PC-3 (cell line): ENCODE measurements at regions not wholly inside any gene's neighbourhood (a gene's known extent, or its start where the extent isn't known, plus 50 kb on each side); places are given as distances from the start of the nearest gene placed in this dataset.

ENCODE experiments used
- ATAC-seq: fragments of 200-7000 bp; cut with Tn5 transposase; 2 replicates; pipeline ENCODE4 v1.9.1; 2020; ENCODE audit warnings: mild to moderate bottlenecking, moderate library complexity
- BruUV-seq: library from RNA; stranded (reverse); fragments of 400-500 nt; replicated peaks from 2 replicates; lab custom pipeline; 2021; lab: Mats Ljungman, UMichigan
- CTCF ChIA-PET: fragments of 300-600 bp; sonication (Branson Sonifier 250); formaldehyde crosslinking; loops from one replicate; lab custom pipeline; 2022; ENCODE audit warnings: antibody characterized with exemption; lab: Charles Lee
- POLR2A ChIA-PET: fragments of 300-600 bp; sonication (Branson Sonifier 250); formaldehyde crosslinking; loops from one replicate; lab custom pipeline; 2022; ENCODE audit warnings: antibody characterized with exemption; ENCODE audit not compliant: unreplicated experiment; lab: Charles Lee
- DNase-seq: peaks from one replicate; pipeline ENCODE4 v3.0.0-alpha.2; 2015
- H2AFZ ChIP-seq: fragments of 300-600 bp; sonication (generic); 2 replicates; pipeline ENCODE4 v1.6.0; 2016; ENCODE audit warnings: antibody characterized with exemption, low read length
- H3F3A ChIP-seq: fragments of 300-600 bp; sonication (generic); one replicate; pipeline ENCODE4 v1.6.0; 2017; ENCODE audit warnings: antibody characterized with exemption, low read length, control low read depth, mild to moderate bottlenecking; ENCODE audit not compliant: unreplicated experiment
- H3K27ac ChIP-seq: fragments of 300-600 bp; sonication (generic); 2 replicates; pipeline ENCODE4 v1.5.1; 2016; ENCODE audit warnings: mild to moderate bottlenecking, low read length
- H3K27me3 ChIP-seq: fragments of 300-600 bp; sonication (generic); 2 replicates; pipeline ENCODE4 v1.6.1; 2016; ENCODE audit warnings: low read length, mixed read lengths
- H3K36me3 ChIP-seq: fragments of 300-600 bp; sonication (generic); 2 replicates; pipeline ENCODE4 v1.6.1; 2016; ENCODE audit warnings: low read depth, mixed run types, low read length, mixed read lengths
- H3K4me1 ChIP-seq: fragments of 300-600 bp; sonication (generic); 2 replicates; pipeline ENCODE4 v1.5.1; 2016; ENCODE audit warnings: low read length; ENCODE audit not compliant: insufficient read depth
- H3K4me2 ChIP-seq: fragments of 300-600 bp; sonication (generic); 2 replicates; pipeline ENCODE4 v1.6.0; 2016; ENCODE audit warnings: low read length
- H3K4me3 ChIP-seq: fragments of 300-600 bp; sonication (generic); 2 replicates; pipeline ENCODE4 v1.5.1; 2016; ENCODE audit warnings: mild to moderate bottlenecking, low read length, mixed read lengths
- H3K79me2 ChIP-seq: fragments of 300-600 bp; sonication (generic); 2 replicates; pipeline ENCODE4 v1.6.1; 2017; ENCODE audit warnings: low read length, mixed read lengths
- H3K9ac ChIP-seq: fragments of 300-600 bp; sonication (generic); 2 replicates; pipeline ENCODE4 v1.6.0; 2016; ENCODE audit warnings: mild to moderate bottlenecking, low read length
- H3K9me2 ChIP-seq: fragments of 300-600 bp; sonication (generic); replicated peaks from 2 replicates; pipeline ENCODE4 v1.6.1; 2016; ENCODE audit warnings: mixed run types, low read length, mixed read lengths
- H3K9me3 ChIP-seq: fragments of 300-600 bp; sonication (generic); 2 replicates; pipeline ENCODE4 v1.6.1; 2016; ENCODE audit warnings: low read length, mixed read lengths
- H4K20me1 ChIP-seq: fragments of 300-600 bp; sonication (generic); 2 replicates; pipeline ENCODE4 v1.6.1; 2016; ENCODE audit warnings: low read length, mixed read lengths
- EZH2 ChIP-seq: fragments of 300-600 bp; sonication (generic); IDR thresholded peaks from one replicate; pipeline ENCODE4 v1.6.1; 2017; ENCODE audit warnings: antibody characterized with exemption, mild to moderate bottlenecking, low read length; ENCODE audit not compliant: unreplicated experiment
- EZH2phosphoT487 ChIP-seq: fragments of 300-600 bp; sonication (generic); IDR thresholded peaks from 2 replicates; pipeline ENCODE4 v1.6.1; 2018; ENCODE audit warnings: mild to moderate bottlenecking, antibody characterized with exemption, low read length, borderline replicate concordance
- intact Hi-C: fragments of 100-400 bp; cut with micrococcal nuclease; formaldehyde crosslinking; loops from 2 replicates; pipeline ENCODE4 v1.9.0; 2023
- TF ChIP-seq, protein P1 (sequence below): fragments of 300-600 bp; sonication (generic); conservative IDR thresholded peaks from 2 replicates; pipeline ENCODE4 v1.5.1; 2017; ENCODE audit warnings: antibody characterized with exemption, low read depth, mild to moderate bottlenecking, low read length

DNA sequence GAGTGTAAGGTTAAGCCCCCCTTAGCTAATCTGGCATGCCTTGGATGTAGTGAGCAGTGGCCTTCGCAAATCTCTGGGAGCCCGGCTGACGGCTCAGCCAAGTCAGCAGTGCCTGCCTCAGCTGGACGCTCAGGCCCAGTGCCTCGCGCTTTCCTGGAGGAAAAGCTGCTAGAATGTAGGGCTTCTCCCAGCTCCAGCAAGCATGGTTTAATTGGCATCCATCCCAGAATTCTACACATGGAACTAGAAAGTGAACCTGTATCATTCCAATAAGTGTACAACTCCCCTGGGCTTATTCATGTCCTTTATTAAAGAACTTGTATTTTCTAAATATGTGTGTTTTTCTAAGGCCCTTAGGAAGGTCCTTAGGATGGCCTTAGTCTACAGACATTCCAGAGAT, 287.8 kb upstream of the SHH start:
- Histone ChIP-seq H3K4me2 (no peak overlapping the region), H3K36me3 (no peaks in the 10 kb centered on the region), H2AFZ (no peak overlapping the region), H3K4me3 (no peak overlapping the region), H3K9me2 (no peaks in the 10 kb centered on the region), H3K9ac (no peak overlapping the region), H3K4me1 (peaks cover 5% of the 10 kb centered on the region), H3K27ac (no peak overlapping the region), H4K20me1 (no peaks in the 10 kb centered on the region), H3F3A (no peaks in the 10 kb centered on the region), H3K79me2 (no peaks in the 10 kb centered on the region), H3K9me3 (no peaks in the 10 kb centered on the region), H3K27me3 (peaks cover 12% of the 10 kb centered on the region)
- ChIA-PET CTCF (no interaction called here), POLR2A (interaction anchor here (0.8 kb wide), 1 partner anchor 11 kb away, joined by 6 read pairs; no protein-coding TSS in a partner anchor)
- TF ChIP-seq EZH2phosphoT487: no peak
- TF ChIP-seq EZH2: no peak
- TF ChIP-seq, protein P1, sequence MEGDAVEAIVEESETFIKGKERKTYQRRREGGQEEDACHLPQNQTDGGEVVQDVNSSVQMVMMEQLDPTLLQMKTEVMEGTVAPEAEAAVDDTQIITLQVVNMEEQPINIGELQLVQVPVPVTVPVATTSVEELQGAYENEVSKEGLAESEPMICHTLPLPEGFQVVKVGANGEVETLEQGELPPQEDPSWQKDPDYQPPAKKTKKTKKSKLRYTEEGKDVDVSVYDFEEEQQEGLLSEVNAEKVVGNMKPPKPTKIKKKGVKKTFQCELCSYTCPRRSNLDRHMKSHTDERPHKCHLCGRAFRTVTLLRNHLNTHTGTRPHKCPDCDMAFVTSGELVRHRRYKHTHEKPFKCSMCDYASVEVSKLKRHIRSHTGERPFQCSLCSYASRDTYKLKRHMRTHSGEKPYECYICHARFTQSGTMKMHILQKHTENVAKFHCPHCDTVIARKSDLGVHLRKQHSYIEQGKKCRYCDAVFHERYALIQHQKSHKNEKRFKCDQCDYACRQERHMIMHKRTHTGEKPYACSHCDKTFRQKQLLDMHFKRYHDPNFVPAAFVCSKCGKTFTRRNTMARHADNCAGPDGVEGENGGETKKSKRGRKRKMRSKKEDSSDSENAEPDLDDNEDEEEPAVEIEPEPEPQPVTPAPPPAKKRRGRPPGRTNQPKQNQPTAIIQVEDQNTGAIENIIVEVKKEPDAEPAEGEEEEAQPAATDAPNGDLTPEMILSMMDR: no peak
- intact Hi-C loops: no loop called here
- DNase-seq (no peak), ATAC-seq (no peak)
- no TSS peak for BruUV-seq

DNA sequence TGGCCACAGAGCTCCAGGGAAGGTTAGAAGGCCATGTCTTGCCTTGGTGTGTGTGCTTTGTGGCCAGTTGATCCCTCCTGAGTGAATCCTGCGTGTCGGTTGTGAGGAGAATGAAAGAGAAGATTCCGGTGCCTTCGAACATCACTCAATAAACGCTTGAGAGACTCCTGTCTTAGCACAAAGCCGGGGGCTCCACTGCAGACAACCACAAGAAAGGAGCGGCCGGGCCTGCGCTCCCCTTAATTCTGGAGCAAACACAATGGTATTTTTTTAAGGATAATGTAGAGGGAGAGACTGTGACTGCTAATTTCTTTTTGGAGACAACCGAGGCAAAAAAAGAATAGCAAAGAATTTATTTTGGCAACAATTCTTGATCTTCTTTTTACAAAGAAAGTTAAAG, 286.8 kb upstream of the SHH start:
- H3K4me2 ChIP-seq: no peak overlapping the region
- H3K27ac ChIP-seq: no peak overlapping the region
- no TSS peak for BruUV-seq
- peaks cover 5% of the 10 kb centered on the region for H3K4me1 ChIP-seq
- POLR2A ChIA-PET: no interaction called here
- DNase-seq: no peak
- H3F3A ChIP-seq: no peaks in the 10 kb centered on the region
- no peaks in the 10 kb centered on the region for H3K36me3 ChIP-seq
- no peak overlapping the region for H2AFZ ChIP-seq
- intact Hi-C loops: no loop called here
- TF ChIP-seq, protein P1: no peak
- TF ChIP-seq EZH2phosphoT487 (no peak), EZH2 (no peak)
- CTCF ChIA-PET: no interaction called here
- peaks cover 11% of the 10 kb centered on the region; the same call in 1 of the 2 replicates for H3K27me3 ChIP-seq
- no peaks in the 10 kb centered on the region for H3K79me2 ChIP-seq
- H3K4me3 ChIP-seq: no peak overlapping the region
- no peak overlapping the region for H3K9ac ChIP-seq
- no peaks in the 10 kb centered on the region for H4K20me1 ChIP-seq
- ATAC-seq: no peak
- H3K9me2 ChIP-seq: no peaks in the 10 kb centered on the region
- no peaks in the 10 kb centered on the region for H3K9me3 ChIP-seq

DNA sequence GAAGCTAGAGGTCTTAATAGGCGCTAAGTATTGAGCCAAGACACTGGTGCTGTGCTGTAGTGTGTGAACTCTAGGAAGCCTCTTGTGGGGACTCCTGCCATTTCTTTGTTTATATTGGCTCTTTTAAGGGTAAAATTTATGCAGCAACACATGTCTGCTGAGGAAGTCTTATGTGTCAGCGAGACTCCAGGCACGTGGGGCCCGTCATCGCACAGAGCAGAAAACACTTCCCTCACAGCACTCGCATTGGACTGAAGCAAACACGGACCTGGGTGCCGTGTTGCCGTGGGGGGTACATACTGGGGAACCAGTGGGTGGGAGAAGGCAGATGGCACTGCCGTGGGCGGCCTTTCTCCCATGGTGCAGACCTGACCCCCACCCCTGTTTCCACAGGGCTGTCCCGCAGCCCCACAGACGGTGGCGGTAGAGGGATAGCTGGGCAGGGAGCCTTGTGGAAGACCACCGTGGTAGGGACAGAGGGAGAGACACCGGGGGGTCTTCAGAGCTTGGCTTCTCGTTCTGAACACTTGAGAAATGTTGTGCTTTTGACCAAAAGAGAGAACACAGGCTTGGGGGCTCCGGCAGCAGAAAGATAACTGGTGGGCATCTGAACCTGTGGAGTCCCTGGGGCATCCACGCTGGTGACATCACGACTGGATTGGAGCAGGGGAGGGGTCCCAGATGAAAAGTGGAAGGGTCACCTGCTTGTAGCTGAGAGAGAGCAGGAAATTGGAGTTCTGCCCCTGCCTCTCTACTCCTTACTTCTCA, 284.7 kb upstream of the SHH start:
- Histone ChIP-seq H3K36me3 (no peaks in the 10 kb centered on the region), H3K4me2 (no peak overlapping the region), H3K4me1 (peaks cover 5% of the 10 kb centered on the region), H3K9ac (no peak overlapping the region), H3K4me3 (no peak overlapping the region), H2AFZ (no peak overlapping the region), H3K9me2 (no peaks in the 10 kb centered on the region), H3K9me3 (no peaks in the 10 kb centered on the region), H3K79me2 (no peaks in the 10 kb centered on the region), H3F3A (no peaks in the 10 kb centered on the region), H3K27me3 (no peaks in the 10 kb centered on the region), H3K27ac (no peak overlapping the region), H4K20me1 (no peaks in the 10 kb centered on the region)
- ChIA-PET CTCF (no interaction called here), POLR2A (no interaction called here)
- no TSS peak for BruUV-seq
- ATAC-seq (no peak), DNase-seq (no peak)
- TF ChIP-seq, protein P1: no peak
- TF ChIP-seq EZH2: no peak
- TF ChIP-seq EZH2phosphoT487: no peak
- intact Hi-C loops: no loop called here
